Esophagus squamous epithelium (tissue), 5 donors: ENCODE measurements at regions not wholly inside any gene's neighbourhood (a gene's known extent, or its start where the extent isn't known, plus 50 kb on each side); places are given as distances from the start of the nearest gene placed in this dataset.
A peak's percentile ranks its signal among the peaks of the same experiment; 100 is the strongest.

ENCODE experiments used
- DNase-seq: peaks from one replicate; lab custom pipeline; 2025; lab: John Stamatoyannopoulos, UW
- H3K27ac ChIP-seq, 4 donors: fragments of 200-600 bp; sonication (generic); one replicate each; pipeline ENCODE4 v1.5.1; 2016 to 2019; ENCODE audit warnings: mild to moderate bottlenecking in 1 of 4
- H3K27me3 ChIP-seq, 4 donors: fragments of 200-600 bp; sonication (generic); 1 replicate in 3 of 4; 2 replicates in 1 of 4; pipeline versions ENCODE4 v1.5.1 to v1.6.0; 2017 to 2021; ENCODE audit warnings: antibody characterized with exemption in 1 of 4
- H3K36me3 ChIP-seq, 3 donors: fragments of 200-600 bp; sonication (generic); one replicate each; pipeline ENCODE4 v1.5.1; 2016 to 2019
- H3K4me1 ChIP-seq, 3 donors: fragments of 200-600 bp; sonication (generic); one replicate each; pipeline ENCODE4 v1.5.1; 2017 to 2019
- H3K4me3 ChIP-seq, 4 donors: fragments of 200-600 bp; sonication (generic); 1 replicate in 3 of 4; 2 replicates in 1 of 4; pipeline ENCODE4 v1.5.1; 2016 to 2019; ENCODE audit warnings: mild to moderate bottlenecking in 2 of 4, moderate library complexity in 1 of 4
- H3K9me3 ChIP-seq, 3 donors: fragments of 200-600 bp; sonication (generic); one replicate each; pipeline ENCODE4 v1.5.1; 2016 to 2019
- POLR2A ChIP-seq, 4 donors: fragments of 450-650 bp; IDR thresholded peaks; one replicate each; pipeline ENCODE4 v1.6.1; 2017; ENCODE audit warnings: antibody characterized with exemption in 4 of 4, mild to moderate bottlenecking in 4 of 4, moderate library complexity in 3 of 4
- WGBS, 2 donors: methylation state at CpG; one replicate each; pipeline ENCODE4 v1.1.5; 2018; 5-methylcytosine and 5-hydroxymethylcytosine counted together
- intact Hi-C: fragments of 100-400 bp; cut with DNase I; formaldehyde crosslinking; loops from one replicate; pipeline ENCODE4 v1.15.0; 2022
- TF ChIP-seq, protein P1 (sequence below), 6 experiments: fragments of 450-650 bp in 4 of 6; fragments of 200-600 bp in 2 of 6; sonication (generic) in 2 of 6; IDR thresholded peaks; one replicate each; pipeline ENCODE4 v1.5.1; 2016 to 2019; ENCODE audit warnings: antibody characterized with exemption in 6 of 6, mild to moderate bottlenecking in 4 of 6, moderate library complexity in 4 of 6
- donor health status: DM: yes; HTN: yes; CAD: no.

DNA sequence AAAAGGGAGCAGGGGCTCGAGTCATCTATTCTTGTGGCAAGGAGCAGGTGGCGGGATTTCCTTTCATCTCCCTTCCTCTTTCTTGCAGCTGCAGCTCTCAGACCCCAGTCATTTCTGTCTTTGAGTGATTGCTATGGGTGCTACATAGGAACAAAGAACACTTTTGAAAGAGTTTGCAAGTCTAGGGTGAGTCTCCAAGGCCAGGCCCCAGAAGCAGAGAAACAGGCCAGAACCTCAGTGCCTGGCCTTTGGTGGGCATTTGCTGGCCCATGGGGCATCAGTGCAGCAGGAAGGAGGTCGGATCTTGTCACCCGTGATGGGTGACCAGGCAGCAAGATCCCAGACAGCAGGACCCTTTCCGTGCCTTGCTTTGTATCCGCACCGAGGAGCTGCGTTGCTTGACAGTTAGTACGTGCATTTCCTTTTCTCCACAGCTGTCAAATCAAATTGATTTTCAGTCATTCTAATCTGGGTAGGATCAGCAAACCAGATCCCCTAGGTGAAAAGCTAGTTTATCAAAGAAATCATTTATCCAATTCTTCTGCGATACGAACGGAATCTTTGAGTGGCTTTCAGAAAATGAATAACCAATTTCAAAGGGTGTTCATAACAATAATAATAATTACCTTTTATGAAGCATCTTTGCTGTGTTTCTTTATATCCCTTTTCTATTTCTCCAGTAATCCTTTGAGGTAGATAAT is 244.6 kb upstream of the MAF start:
- 65 to 67% methylated on average over 10 to 12 of the region's 12 CpGs for WGBS, 2 donors
- intact Hi-C loops: no loop called here
- Histone ChIP-seq H3K27me3 (no peaks in the 10 kb centered on the region), H3K4me3 (no peak overlapping the region), H3K36me3 (no peaks in the 10 kb centered on the region), H3K9me3 (no peaks in the 10 kb centered on the region), H3K4me1 (peaks cover 19 to 72% (median 27%) of the 10 kb centered on the region in 3 donors), H3K27ac (peak overlapping the region in 2 of 4 donors; percentile 58 to 59)
- TF ChIP-seq, protein P1, sequence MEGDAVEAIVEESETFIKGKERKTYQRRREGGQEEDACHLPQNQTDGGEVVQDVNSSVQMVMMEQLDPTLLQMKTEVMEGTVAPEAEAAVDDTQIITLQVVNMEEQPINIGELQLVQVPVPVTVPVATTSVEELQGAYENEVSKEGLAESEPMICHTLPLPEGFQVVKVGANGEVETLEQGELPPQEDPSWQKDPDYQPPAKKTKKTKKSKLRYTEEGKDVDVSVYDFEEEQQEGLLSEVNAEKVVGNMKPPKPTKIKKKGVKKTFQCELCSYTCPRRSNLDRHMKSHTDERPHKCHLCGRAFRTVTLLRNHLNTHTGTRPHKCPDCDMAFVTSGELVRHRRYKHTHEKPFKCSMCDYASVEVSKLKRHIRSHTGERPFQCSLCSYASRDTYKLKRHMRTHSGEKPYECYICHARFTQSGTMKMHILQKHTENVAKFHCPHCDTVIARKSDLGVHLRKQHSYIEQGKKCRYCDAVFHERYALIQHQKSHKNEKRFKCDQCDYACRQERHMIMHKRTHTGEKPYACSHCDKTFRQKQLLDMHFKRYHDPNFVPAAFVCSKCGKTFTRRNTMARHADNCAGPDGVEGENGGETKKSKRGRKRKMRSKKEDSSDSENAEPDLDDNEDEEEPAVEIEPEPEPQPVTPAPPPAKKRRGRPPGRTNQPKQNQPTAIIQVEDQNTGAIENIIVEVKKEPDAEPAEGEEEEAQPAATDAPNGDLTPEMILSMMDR (IDR thresholded peaks at IDR 0.05): no peak
- no peak for TF ChIP-seq POLR2A (IDR thresholded peaks at IDR 0.05)
- DNase-seq: no peak

DNA sequence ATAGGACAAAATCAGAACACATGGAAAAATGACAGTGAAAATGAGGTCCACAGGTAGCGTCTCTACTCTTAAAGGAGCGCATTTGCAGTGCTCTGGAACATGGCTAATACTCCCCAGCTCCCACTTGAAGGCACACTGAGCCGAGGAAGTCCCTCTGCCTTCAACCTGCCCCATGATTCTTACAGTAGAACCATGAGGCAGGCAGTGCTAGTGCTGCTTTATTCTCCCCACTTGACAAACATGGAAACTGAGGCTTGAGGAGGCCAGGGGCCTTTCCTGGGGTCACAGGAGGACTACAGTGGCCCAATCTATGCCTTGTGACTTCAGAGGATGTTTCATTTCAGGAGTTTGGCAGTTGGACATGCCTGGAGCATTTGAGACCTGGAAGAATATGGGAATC is 244.1 kb upstream of the MAF start:
- intact Hi-C loops: no loop called here
- 90% methylated on average over 3 of the region's 3 CpGs; no CpG with 5 or more reads in 1 of the 2 donors for WGBS, 2 donors
- TF ChIP-seq POLR2A (IDR thresholded peaks at IDR 0.05): no peak
- TF ChIP-seq, protein P1 (IDR thresholded peaks at IDR 0.05): no peak
- H3K9me3 ChIP-seq: no peaks in the 10 kb centered on the region
- no peaks in the 10 kb centered on the region for H3K36me3 ChIP-seq
- no peak for DNase-seq
- no peak overlapping the region for H3K4me3 ChIP-seq
- peaks cover 16 to 72% (median 29%) of the 10 kb centered on the region in 3 donors for H3K4me1 ChIP-seq
- H3K27me3 ChIP-seq: no peaks in the 10 kb centered on the region
- peak overlapping the region in 3 of 4 donors; percentile 39 to 59 (median 58) for H3K27ac ChIP-seq

DNA sequence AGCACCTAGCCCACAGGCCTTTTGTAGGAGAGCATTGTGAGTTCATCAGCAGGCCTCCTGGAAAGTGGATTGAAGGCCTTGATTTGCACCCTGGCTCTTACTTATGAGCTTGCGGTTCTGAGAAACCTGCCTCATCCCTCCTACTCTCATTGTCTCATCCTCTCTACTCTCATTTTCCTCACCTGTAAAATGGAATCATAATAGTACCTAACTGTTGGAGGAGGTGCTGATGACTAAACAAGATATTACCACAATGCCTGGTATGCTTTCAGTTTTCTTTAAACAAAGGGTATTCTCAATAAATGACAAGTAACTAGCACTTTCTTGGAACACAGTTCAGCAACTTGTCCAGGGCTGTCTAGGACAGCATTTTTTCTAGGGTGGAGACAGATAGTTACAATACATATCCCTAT is 243.1 kb upstream of the MAF start:
- H3K4me1 ChIP-seq: peaks cover 14 to 72% (median 29%) of the 10 kb centered on the region in 3 donors
- no peak for DNase-seq
- no peak for TF ChIP-seq POLR2A (IDR thresholded peaks at IDR 0.05)
- TF ChIP-seq, protein P1 (IDR thresholded peaks at IDR 0.05): no peak
- no peaks in the 10 kb centered on the region for H3K9me3 ChIP-seq
- no peak overlapping the region for H3K4me3 ChIP-seq
- H3K36me3 ChIP-seq: no peaks in the 10 kb centered on the region
- intact Hi-C loops: no loop called here
- H3K27me3 ChIP-seq: no peaks in the 10 kb centered on the region
- 38 to 47% methylated on average over 1 of the region's 1 CpG for WGBS, 2 donors
- peak overlapping the region in 1 of 4 donors; percentile 58 for H3K27ac ChIP-seq

DNA sequence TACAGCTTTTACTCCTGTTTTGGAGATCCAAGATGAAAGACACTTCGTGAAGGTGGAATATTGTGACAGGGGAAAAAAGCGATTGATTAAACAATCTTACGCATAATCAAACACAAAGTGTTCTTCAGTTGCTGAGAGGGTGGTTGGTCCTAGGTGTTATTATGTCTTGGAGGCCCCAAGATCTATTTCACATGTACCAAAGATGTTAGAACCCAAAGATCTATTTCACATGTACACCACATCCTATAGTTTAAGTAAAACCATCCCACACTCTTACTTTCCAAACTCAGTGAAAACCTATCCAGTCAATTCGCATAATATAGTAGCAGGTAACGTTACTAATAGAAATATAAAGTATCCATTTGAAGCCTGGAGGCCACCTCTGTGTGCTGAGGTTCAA is 242.6 kb upstream of the MAF start:
- no peaks in the 10 kb centered on the region for H3K9me3 ChIP-seq
- H3K36me3 ChIP-seq: no peaks in the 10 kb centered on the region
- no peak overlapping the region for H3K27ac ChIP-seq
- no peak for DNase-seq
- no peaks in the 10 kb centered on the region for H3K27me3 ChIP-seq
- H3K4me1 ChIP-seq: peaks cover 14 to 68% (median 29%) of the 10 kb centered on the region in 3 donors
- TF ChIP-seq, protein P1 (IDR thresholded peaks at IDR 0.05): no peak
- TF ChIP-seq POLR2A (IDR thresholded peaks at IDR 0.05): no peak
- 88% methylated on average over 5 of the region's 5 CpGs for WGBS, 2 donors
- no peak overlapping the region for H3K4me3 ChIP-seq
- intact Hi-C loops: no loop called here

DNA sequence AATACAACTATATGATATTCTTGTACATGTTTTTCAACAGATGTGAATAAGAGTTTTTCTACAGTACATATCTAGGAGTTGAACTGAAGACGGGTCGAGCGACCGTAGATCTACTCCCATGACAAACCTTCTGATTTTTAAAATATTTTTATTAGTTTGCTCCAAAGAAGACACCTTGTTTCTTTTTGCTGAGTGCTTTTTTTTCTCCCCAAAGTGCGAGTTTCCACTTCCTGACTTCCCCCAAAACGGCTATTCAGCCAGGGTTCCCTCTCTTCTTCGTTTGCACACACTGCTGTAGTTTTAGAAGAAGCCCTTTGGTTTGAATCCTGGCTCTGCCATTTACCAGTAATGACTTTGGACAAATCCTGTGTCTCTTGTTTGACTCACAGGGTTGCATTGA is 241.7 kb upstream of the MAF start:
- H3K9me3 ChIP-seq: no peaks in the 10 kb centered on the region
- peaks cover 5 to 59% (median 21%) of the 10 kb centered on the region in 3 donors for H3K4me1 ChIP-seq
- WGBS, 2 donors: 82 to 85% methylated on average over 7 of the region's 7 CpGs
- H3K4me3 ChIP-seq: no peak overlapping the region
- H3K27ac ChIP-seq: no peak overlapping the region
- TF ChIP-seq, protein P1 (IDR thresholded peaks at IDR 0.05): no peak
- no peak for TF ChIP-seq POLR2A (IDR thresholded peaks at IDR 0.05)
- DNase-seq: no peak
- intact Hi-C loops: no loop called here
- H3K36me3 ChIP-seq: no peaks in the 10 kb centered on the region
- no peaks in the 10 kb centered on the region for H3K27me3 ChIP-seq
